GM12891 (cell line): ENCODE measurements at regions not wholly inside any gene's neighbourhood (a gene's known extent, or its start where the extent isn't known, plus 50 kb on each side); places are given as distances from the start of the nearest gene placed in this dataset.

Experiments used
- POLR2A ChIP-seq: IDR thresholded peaks from 2 replicates; pipeline ENCODE4 v1.6.1; 2011; ENCODE audit warnings: low read depth, low read length, control low read depth
- POLR2AphosphoS5 ChIP-seq: IDR thresholded peaks from 2 replicates; pipeline ENCODE4 v1.6.1; 2011; ENCODE audit warnings: low read depth, low read length, control low read depth

DNA sequence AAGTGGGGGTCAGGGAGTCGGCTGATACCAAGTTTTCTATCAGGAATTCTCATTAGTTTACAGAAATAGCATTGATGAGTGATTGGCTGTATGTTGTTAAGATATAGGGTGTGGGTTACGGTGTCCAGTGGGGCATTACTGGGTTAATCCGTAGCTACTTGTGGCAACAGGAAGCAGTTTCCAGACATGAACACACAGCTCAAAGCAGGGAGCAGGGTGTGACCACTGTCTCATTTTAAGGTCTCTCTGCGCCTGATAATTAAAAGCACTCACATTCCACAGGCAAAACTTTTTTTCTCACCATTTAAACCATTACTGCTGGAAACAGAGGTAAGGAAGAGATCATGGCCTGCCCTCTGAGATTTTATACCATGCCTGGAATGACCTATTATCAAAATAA lies 114.9 kb downstream of the SIK1 start:
- no peak for TF ChIP-seq POLR2A
- TF ChIP-seq POLR2AphosphoS5, result no peak
